Globus pallidus (tissue), 1 donor: ENCODE measurements at regions not wholly inside any gene's neighbourhood (a gene's known extent, or its start where the extent isn't known, plus 50 kb on each side); places are given as distances from the start of the nearest gene placed in this dataset.
"Not testable (repeated sequence)": the region's sequence is repeated elsewhere in the genome, so short reads cannot be mapped to it uniquely, and the experiment has no call there.

Experiments used
- DNase-seq: peaks from one replicate; pipeline ENCODE4 v3.0.0-alpha.2; 2015; ENCODE audit warnings: low spot score

DNA sequence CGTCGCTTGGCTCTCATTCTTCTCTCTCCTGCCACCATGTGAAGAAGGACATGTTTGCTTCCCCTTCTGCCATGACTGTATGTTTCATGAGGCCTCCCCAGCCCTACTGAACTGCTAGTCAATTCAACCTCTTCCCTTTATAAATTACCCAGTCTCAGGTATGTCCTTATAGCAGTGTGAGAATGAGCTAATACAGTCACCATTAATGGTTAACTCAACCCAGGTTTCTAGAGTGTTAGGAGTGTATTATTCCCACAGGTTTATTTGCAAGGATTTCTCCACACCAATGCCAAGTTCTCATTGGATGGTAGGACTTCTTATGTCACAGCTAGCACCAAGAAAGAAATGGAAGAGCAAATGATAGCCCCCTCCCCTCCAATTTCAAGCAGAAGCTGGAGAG, 71.9 kb downstream of the DYNAP start:
- DNase-seq = no peak

DNA sequence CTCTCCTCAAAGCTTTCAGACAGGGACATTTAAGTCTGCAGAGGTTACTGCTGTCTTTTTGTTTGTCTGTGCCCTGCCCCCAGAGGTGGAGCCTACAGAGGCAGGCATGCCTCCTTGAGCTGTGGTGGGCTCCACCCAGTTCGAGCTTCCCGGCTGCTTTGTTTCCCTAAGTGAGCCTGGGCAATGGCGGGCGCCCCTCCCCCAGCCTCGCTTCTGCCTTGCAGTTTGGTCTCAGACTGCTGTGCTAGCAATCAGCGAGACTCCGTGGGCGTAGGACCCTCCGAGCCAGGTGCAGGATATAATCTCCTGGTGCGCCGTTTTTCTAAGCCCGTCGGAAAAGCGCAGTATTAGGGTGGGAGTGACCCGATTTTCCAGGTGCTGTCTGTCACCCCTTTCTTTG, 78.7 kb downstream of the DYNAP start:
- DNase-seq = not testable (repeated sequence)

DNA sequence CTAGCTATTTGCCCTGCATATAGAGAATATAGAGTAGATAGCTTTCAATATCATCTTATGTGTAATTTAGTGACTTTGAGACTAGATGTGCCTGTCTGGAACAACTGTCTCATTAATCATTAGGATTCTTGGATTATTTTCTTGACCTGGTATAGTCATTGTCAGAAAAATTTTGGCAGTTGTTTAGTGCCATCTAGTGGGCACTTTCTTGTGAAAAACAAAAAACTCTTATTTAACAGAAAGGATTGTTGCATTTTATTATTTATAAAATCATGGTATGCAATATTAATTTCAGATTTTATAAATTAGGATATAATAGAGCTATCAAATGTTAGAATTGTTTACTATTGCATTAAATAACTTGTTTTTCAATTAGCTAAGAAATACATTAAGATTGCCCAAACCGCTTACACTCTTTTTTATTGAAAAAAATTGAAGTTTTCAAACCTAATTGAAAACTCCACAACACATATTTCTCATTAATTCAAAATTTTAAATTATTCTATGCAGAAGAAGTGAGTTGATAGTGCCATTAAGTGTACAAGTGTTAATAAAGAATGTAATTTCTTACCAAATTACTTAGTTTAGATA, 80.3 kb downstream of the DYNAP start:
- DNase-seq = peak; percentile 38

DNA sequence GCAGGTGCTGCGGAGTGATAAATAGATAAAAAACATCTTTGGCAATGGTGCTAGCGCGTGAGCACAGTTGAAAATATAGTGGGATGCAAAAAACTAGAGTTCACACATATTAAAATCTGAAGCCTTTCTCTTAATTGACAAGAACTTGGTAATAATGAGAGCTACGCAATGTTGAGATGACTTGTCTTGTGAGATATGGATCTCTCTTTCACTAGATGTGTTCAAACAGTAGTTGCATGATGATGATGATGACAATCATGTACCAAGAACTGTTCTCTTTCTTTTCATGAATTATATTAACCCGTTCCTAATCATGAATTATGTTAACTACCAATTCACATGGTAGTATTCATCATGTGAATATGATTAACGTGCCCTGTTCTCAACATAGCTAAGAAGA, 81.1 kb downstream of the DYNAP start:
- no peak for DNase-seq

DNA sequence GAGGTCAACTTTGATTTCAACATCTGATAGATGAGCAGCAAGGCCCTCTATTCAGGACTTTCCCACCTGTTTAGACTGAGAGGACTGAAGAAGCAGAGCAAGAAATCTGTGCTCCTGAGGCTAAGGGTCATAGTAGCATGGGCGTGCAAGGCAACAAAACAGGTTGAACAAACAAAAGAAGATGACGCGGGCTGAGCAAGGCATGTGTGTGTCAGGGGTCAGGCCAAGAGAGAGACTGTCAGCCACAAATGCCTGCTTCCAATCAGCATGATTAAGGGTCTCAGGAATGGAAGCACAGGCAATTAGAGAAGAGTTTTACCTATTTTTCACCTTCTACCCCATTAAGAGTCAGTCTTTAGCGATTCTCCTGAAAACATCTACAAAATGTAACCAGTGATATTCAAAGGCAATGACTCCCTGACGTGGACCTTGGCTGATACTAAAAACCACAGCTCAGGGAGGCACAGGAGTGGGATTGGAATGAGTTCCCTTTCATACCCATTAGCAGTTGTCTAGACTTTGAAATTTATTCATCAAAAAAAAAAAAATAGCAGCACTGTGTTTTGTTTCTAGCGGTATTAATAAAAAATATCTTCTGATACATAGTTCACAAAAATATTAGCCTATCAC, 81.9 kb downstream of the DYNAP start:
- DNase-seq = no peak

DNA sequence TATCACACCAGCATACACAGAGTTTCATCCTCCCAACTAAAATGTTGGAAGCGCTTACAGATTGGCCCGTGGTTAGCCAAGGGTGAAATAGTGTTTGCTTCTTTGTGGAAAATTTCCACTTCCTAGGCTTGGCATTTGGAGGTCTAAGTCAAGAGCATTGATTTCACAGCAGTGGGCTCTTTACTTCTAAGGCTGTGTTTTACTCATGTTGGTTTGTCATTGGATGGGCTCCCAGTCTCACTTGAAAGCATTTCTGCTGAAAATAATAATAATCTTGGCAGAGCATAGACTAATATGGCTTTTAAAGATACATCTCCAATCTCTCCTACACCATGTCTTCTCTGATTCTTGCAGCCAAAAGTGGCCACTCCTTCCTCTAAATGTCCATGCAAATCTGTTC, 82.9 kb downstream of the DYNAP start:
- DNase-seq = no peak

DNA sequence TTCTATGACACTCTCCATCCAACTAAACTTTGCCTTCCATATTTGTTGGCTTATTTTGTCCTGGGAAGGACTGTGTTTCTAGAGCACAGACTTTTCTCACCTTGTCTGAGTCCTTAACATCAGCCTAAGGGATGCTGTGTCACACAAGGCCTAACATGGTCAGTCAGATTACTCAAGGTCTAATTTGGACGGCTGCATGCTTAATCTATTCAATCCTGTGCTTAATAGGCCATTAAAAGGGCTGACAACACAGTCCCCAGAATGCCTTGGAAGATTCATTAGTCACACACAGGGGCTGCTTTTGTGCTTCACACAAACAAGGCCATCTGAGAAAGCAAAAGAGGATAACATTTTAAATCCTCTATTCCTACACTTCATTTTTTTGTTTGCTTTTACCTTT, 84.0 kb downstream of the DYNAP start:
- DNase-seq = no peak

DNA sequence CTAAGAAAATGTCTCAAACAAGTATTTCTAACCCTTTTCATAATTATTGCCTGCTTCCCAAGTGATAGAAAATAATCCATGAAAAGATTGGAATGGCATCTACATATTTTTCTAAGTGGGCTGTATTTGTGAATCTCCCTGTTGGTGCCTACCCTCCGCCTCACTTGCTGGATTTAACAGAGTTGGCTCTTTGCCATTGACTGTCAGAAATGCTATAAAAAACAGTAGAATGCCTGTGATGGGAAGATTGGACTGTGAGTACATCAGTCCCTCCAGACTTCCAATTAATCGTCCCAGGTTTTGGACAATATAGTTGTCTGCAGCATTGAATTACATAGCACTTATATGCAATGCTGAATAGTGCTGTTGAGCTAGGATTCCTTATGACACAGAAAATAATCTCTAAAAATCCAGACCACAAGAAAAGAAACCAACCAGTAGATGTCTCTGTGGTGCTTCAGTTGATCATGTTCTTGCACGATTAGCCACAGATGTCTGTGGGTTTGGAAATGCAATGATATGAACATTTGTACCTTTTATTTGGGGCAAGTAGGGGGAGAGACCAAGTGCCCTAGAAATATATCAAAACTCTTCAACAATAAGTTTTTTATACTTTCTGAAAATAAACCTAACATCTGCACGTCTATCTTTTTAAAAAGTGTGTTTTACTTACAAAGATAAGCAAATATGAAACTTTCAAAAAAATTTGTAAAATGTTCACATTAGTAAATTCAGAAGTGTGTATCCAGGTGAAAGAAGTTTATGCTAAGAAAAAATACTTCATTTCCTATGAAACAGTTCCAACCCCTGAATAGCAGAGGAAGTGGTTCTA, 88.5 kb downstream of the DYNAP start:
- peak; percentile 69 for DNase-seq

DNA sequence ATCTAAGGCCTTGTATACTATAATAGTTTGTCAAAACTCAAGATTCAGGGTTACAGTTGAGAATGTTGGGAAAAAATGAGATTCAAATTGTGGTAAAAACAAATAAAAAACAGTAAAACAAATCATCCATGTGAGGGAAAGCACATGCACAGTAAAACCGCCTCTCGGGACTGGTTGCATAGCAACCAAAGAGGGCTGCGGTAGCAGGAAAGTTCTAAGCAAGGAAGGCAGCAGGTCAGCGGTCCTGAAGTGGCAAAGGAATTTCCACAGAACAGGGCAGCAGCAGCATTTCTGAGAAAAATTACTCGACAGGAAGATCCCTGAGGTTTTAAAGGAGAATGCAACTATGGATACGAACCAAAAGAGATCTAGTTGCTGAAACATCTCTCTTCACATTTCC, 93.7 kb downstream of the DYNAP start:
- DNase-seq = no peak

DNA sequence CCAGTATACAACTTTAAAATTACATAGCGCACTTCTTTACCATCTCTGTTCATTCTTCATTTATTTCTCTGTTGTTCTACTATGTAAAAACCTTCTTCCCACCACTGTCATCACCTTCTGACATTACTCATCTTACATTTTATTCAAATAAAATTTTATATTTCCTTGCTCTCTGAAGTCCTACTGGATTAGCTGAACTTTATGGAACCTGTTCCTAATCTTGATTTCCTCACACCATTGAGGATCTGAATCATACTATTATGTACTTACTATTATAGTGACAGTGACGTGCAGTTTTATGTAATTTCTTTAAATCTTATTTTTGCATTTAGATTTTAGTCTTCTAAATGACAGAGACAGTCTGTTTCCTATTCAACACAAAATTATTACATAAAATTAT, 98.3 kb downstream of the DYNAP start:
- DNase-seq = no peak

DNA sequence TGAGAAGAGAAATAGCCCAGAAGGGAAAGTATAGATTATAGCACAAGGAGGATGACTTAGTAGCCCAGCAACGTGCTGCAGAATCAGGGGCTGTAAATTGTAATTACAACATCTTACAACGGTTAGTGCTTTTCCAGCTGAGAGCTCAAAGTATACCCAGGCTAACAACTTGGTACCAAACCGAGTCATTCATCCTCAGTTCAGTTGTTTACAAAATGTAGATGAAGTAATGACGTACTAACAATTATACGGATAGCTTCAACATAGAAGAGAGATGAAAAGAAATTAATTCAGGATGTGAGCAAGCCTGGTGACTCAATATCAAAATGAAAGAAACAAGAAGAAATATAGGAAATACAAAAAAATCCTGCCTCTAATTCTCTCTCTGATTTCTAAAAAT, 99.2 kb downstream of the DYNAP start:
- DNase-seq = no peak

DNA sequence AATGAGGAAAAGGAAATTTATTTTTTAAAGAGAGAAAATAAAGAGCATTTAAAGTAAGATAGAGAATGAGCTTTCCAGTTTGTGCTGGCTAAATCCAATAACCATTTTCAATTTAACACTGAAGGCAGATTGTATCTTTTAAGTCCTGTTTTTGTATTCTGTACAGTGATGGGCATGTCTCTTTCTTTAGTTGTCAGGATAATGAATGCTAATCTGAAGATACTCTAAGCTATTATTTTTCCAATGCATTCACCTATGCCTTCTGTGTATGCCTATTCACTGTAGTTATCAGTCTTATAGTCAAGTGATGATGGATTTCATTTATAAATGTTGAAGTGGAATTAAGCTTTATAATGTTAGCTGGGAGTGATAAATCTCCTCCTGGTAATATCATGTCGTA, 101.4 kb downstream of the DYNAP start:
- no peak for DNase-seq

DNA sequence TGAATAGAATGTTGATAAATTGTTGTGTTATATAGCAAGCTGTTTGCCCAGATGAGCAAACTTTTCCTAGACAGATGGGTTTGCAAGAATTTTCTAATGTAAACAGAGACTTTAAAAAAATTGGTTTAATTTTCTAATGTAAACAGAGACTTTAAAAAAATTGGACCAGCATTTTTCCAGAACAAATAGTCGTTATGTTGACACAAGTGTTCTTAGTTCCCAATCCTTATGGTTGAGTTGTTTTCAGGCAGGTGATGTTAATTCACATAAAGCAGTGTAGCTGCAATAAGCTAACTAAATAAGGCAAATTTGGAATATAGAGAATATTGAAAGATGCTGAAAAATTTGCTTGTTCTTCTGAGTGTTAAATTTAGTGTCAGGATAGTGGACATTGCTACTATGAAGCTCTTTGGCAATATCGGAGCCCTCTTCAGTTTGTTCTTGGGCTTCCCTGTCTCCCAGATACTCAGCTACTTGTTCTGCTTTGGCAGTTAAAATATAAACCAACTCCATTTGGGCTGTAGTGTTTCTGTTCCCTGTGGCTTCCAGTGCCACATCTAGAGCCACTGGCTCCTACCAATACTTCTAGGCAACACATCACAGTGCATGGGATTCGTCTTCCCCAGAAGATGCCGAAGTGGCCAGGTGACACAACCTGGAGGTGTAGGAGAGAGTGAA, 105.7 kb downstream of the DYNAP start:
- no peak for DNase-seq

DNA sequence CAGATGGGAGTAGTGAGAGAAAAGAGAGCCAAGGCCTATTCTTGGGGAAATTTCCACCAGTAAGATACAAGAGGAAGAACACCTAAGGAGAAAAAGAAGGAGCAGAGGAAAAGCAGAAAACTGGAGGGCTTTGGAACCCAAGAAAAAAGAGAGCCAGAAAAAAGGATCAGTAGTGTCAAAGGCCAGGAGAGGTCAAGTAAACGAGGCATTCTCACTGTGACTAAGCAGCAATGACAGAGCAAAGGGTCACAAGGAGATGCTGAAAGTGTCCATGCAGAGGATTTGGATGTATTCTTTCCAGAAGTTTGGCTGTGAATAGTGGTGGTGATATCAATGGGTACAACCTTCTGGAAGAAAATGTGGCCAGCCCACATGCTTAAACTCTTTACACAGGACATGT, 109.5 kb downstream of the DYNAP start:
- no peak for DNase-seq

DNA sequence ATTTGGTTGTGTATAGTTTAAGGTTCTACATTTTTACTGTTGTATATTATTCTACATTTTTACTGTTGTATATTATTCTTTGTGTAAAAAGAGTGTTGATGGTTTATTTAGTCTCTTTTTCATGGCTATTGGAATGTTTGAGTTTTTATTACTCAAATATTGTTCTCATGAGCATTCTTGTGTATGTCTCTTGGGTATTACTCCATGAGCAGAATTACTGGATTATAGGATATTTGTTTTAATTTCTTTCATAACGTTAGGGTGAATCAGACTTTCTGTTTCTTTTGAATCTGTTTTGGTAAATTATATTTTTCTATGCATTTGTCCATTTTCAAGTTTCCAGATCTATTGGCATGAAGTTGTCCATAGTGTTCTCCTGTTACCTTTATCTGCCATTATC, 111.6 kb downstream of the DYNAP start:
- DNase-seq = no peak

DNA sequence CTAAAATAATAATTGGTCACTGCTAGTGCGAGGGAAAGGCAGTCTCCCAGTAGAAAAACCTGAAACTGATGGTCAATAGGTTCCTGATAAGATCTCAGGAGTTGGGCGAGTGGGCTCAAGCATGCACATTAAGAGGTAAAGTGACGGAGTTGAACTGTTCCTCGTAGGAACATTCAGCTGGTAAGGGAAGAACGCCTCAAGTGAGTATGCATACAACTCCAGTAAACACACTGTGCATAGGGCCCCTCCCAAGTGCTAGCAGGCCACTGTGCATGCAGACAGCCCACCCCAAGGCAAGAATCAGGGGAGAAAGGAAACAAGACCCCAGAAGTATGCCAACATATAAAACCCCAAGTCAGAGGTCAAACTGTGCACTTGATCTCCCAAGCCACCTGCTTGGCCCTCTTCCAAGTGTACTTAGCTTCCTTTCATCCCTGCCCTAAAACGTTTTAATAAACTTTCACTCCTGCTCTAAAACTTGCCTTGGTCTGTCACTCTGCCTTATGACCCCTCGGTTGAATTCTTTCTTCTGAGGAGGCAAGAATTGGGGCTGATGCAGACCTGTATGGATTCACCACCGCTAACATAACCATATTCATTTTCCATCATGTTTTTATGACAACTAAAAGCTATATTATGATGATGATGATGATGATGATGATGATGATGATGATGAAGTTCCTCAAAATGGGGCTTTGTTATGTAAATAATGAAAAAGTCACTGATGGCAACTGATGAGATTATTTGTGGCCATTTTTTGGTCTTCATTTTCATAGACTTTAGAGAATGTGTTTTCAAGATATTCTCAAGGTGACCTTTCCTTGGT, 118.0 kb upstream of the RAB27B start:
- DNase-seq = no peak

DNA sequence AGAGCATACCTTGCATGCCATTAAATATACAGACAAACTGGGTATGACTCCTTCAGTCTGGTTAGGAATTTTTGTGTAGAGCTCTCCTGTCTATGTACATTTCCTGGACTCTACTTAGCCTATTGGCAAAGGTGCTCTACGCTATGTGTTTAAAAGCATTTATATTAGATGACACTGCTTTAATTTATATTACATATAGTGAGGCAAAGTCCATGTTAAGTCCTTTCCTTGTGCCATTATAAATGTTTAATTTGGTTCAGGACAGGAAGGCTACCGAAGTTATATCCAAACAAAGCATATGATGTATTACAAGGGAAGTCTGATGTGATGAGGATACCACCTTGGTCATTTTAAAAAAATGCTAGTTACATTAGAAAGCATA, 117.4 kb upstream of the RAB27B start:
- DNase-seq = no peak

DNA sequence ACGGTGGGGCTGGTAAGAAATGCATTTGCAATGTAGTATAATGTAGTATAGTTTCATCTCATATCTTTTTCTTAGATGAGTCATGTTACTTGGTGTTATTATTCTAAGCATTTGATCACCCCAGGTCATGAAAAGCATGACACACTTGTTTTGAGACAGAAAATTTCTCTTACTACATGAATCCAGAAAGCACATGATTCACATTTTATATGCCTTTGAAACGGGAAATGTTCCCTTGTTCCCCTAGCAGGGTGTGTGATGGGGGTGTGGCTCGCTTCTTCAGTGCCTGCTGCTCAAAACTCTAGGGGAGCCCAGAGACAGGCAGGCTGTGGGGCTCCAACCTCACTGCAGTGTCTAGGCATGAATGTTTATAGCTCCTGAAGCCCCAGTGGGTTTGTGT, 116.0 kb upstream of the RAB27B start:
- DNase-seq = no peak

DNA sequence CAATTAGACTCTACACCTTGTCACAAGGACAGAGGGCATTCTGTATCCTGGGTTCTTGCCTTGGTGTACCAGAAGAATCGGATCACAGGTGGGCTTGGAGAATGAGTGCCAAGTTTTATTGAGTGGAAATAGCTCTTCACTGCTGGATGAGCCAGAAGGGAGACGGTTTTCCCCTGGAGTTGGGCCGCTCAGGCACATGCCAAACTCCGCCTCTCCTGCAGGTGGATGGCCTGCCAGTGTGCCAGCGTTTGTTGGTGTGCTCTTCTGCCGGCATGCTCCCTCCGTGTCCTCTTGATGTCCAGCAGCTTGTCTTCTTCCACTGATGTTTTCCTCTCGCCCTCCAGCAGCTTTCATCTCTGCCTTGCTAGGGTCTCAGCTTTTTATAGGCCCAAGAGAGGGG, 115.5 kb upstream of the RAB27B start:
- DNase-seq = no peak

DNA sequence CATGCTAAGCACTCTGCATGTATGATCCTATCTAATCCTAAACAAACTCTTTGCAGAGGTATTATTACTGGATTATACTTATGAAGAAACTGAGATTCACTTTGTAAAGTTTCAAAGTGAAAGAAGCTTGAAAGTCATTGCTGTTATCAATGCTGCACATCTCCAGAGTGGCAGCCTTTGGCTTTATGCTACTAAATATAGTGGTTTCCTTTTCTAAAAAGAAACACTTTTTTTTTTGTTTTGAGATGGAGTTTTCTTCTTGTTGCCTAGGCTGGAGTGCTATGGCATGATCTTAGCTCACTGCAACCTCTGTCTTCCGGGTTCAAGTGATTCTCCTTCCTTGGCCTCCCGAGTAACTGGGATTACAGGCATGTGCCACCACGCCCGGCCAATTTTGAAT, 114.9 kb upstream of the RAB27B start:
- DNase-seq = no peak

DNA sequence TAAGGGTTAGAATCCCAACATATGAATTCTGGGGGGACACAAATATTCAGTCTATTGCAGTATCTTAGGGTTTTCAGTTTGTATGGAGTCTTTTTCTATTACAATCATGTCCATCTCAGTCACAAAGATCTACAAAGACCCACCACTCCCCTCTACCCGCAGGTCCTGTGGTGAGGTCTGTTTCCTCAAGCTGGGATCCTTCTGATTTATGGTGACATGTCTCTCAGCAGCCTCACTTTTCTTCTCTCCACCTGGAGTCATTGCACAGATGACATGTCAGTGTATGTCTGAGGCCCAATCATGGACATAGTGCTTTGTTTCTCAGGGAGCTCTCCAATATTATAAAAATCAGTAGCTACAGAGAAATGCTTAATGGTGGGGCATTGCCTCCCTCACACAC, 113.4 kb upstream of the RAB27B start:
- DNase-seq = no peak

DNA sequence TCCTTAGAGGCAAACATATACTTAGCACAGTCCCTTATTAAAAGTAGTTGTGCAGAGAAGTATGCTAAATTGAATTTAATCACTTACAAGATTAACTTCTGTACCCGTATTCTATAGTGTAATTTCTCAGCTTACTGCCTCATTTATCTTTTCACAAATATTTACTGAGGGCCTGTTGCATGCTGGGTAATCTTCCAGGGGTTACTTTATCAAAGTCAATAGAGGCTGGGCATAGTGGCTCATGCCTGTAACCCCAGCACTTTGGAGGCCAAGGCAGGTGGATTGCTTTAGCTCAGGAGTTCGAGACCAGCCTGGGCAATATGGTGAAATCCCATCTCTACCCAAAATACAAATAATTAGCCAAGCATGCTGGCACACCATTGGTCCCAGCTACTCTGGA, 111.7 kb upstream of the RAB27B start:
- DNase-seq = no peak
